Keratinocyte (primary cell): ENCODE measurements at regions not wholly inside any gene's neighbourhood (a gene's known extent, or its start where the extent isn't known, plus 50 kb on each side); places are given as distances from the start of the nearest gene placed in this dataset.

ENCODE experiments used
- DNase-seq: peaks from one replicate; pipeline ENCODE4 v3.0.0-alpha.2; 2011; ENCODE audit warnings: low read depth, missing footprints, low spot score
- FAIRE-seq: peaks from 2 replicates; lab custom pipeline; 2011; peaks lifted over from hg19 to GRCh38; lab: Jason Lieb, UNC
- H2AFZ ChIP-seq: 2 replicates; pipeline ENCODE4 v1.6.0; 2012; ENCODE audit warnings: low read length, control low read depth, inconsistent platforms; ENCODE audit not compliant: control insufficient read depth
- H3K27ac ChIP-seq: 2 replicates; pipeline ENCODE4 v1.5.1; 2011; ENCODE audit warnings: low read length; ENCODE audit not compliant: control insufficient read depth, insufficient read depth
- H3K27me3 ChIP-seq: 3 replicates; pipeline ENCODE4 v1.6.0; 2011; ENCODE audit warnings: low read length; ENCODE audit not compliant: control insufficient read depth, insufficient read depth; ENCODE audit errors: extremely low read depth
- H3K36me3 ChIP-seq, 2 experiments: 2 replicates in 1 of 2; 3 replicates in 1 of 2; pipeline ENCODE4 v1.5.1; 2011; ENCODE audit warnings: low read length in 2 of 2, mild to moderate bottlenecking in 1 of 2; ENCODE audit not compliant: control insufficient read depth in 2 of 2, insufficient read depth in 2 of 2; ENCODE audit errors: extremely low read depth in 1 of 2
- H3K4me1 ChIP-seq: 3 replicates; pipeline ENCODE4 v1.5.1; 2011; ENCODE audit warnings: low read length; ENCODE audit not compliant: control insufficient read depth, insufficient read depth; ENCODE audit errors: extremely low read depth
- H3K4me2 ChIP-seq: 3 replicates; pipeline ENCODE4 v1.6.0; 2011; ENCODE audit warnings: low read depth, low read length; ENCODE audit not compliant: control insufficient read depth, insufficient read depth; ENCODE audit errors: extremely low read depth
- H3K4me3 ChIP-seq, 3 experiments: fragments of 200-600 bp in 1 of 3; sonication (generic) in 1 of 3; 2 replicates in 2 of 3; 3 replicates in 1 of 3; pipeline ENCODE4 v1.5.1; 2011 to 2016; ENCODE audit warnings: low read length in 3 of 3, mild to moderate bottlenecking in 3 of 3, control low read depth in 2 of 3, inconsistent platforms in 1 of 3, low read depth in 1 of 3, mixed read lengths in 1 of 3, mixed run types in 1 of 3, moderate library complexity in 1 of 3; ENCODE audit not compliant: control insufficient read depth in 2 of 3, insufficient read depth in 2 of 3; ENCODE audit errors: extremely low read depth in 1 of 3
- H3K79me2 ChIP-seq: 2 replicates; pipeline ENCODE4 v1.6.0; 2012; ENCODE audit warnings: low read length; ENCODE audit not compliant: control insufficient read depth, insufficient read depth
- H3K9ac ChIP-seq: 3 replicates; pipeline ENCODE4 v1.6.0; 2011; ENCODE audit warnings: low read length; ENCODE audit not compliant: control insufficient read depth, insufficient read depth; ENCODE audit errors: extremely low read depth
- H3K9me1 ChIP-seq: 3 replicates; pipeline ENCODE4 v1.6.0; 2011; ENCODE audit warnings: low read length; ENCODE audit not compliant: control insufficient read depth, insufficient read depth; ENCODE audit errors: extremely low read depth
- H3K9me3 ChIP-seq: 2 replicates; pipeline ENCODE4 v1.5.1; 2012; ENCODE audit warnings: low read depth, low read length; ENCODE audit not compliant: control insufficient read depth
- H4K20me1 ChIP-seq: 3 replicates; pipeline ENCODE4 v1.6.0; 2011; ENCODE audit warnings: low read length; ENCODE audit not compliant: control insufficient read depth, insufficient read depth; ENCODE audit errors: extremely low read depth
- CTCF ChIP-seq, 3 experiments: IDR thresholded peaks in 1 of 3; conservative IDR thresholded peaks in 1 of 3; optimal IDR thresholded peaks in 1 of 3; 2 replicates in 2 of 3; 3 replicates in 1 of 3; pipeline versions ENCODE3 to v1.5.1; 2011; ENCODE audit warnings: low read length in 3 of 3, mild to moderate bottlenecking in 3 of 3, moderate library complexity in 2 of 3, control low read depth in 1 of 3, inconsistent platforms in 1 of 3; ENCODE audit not compliant: insufficient read depth in 2 of 3; ENCODE audit errors: extremely low read depth in 1 of 3
- EZH2 ChIP-seq: IDR thresholded peaks from one replicate; pipeline ENCODE4 v1.6.1; 2012; ENCODE audit warnings: inconsistent platforms, mild to moderate bottlenecking, low read length, moderate library complexity
- dilution Hi-C: fragments of 300-500 bp; cut with MboI; formaldehyde crosslinking; loops from one replicate; pipeline ENCODE4 v1.7.0; 2020; ENCODE audit warnings: low sequenced_read_pairs; ENCODE audit not compliant: extremely low pct_ligation_motif_present

GRCh38 chr9:88664773-88665172, 129.8 kb downstream of the NXNL2 start:
- H3K27me3 ChIP-seq = no peaks in the 10 kb centered on the region
- no peaks in the 10 kb centered on the region for H3K79me2 ChIP-seq
- no peaks in the 10 kb centered on the region for H4K20me1 ChIP-seq
- no peak overlapping the region for H3K4me3 ChIP-seq
- no peaks in the 10 kb centered on the region for H3K36me3 ChIP-seq
- H3K4me2 ChIP-seq = no peak overlapping the region
- dilution Hi-C loops = no loop called here
- no peak overlapping the region for H3K9ac ChIP-seq
- no peak overlapping the region for H2AFZ ChIP-seq
- no peak overlapping the region for H3K27ac ChIP-seq
- DNase-seq (no peak), FAIRE-seq (no peak)
- H3K4me1 ChIP-seq = no peaks in the 10 kb centered on the region
- no peaks in the 10 kb centered on the region for H3K9me1 ChIP-seq
- TF ChIP-seq EZH2 (no peak), CTCF (optimal IDR thresholded peaks at IDR 0.05 in 1 of 3, IDR thresholded peaks at IDR 0.05 in 1 of 3, conservative IDR thresholded peaks at IDR 0.05 in 1 of 3; ENCODE audit: extremely low read depth in 1 of 3, insufficient read depth in 2 of 3, low read length in 3 of 3) (no peak)
- H3K9me3 ChIP-seq = no peaks in the 10 kb centered on the region

- FAIRE-seq = no peak
- H3K9me3 ChIP-seq = no peaks in the 10 kb centered on the region
- H2AFZ ChIP-seq = no peak overlapping the region
- no peaks in the 10 kb centered on the region for H4K20me1 ChIP-seq
- H3K36me3 ChIP-seq = no peaks in the 10 kb centered on the region
- dilution Hi-C loops = no loop called here
- no peaks in the 10 kb centered on the region for H3K9me1 ChIP-seq
- no peak for TF ChIP-seq EZH2
- no peak for TF ChIP-seq CTCF (optimal IDR thresholded peaks at IDR 0.05 in 1 of 3, IDR thresholded peaks at IDR 0.05 in 1 of 3, conservative IDR thresholded peaks at IDR 0.05 in 1 of 3; ENCODE audit: extremely low read depth in 1 of 3, insufficient read depth in 2 of 3, low read length in 3 of 3)
- no peaks in the 10 kb centered on the region for H3K79me2 ChIP-seq
- no peaks in the 10 kb centered on the region for H3K4me1 ChIP-seq
- H3K27me3 ChIP-seq = no peaks in the 10 kb centered on the region
- no peak overlapping the region for H3K4me2 ChIP-seq
- DNase-seq = no peak
- H3K9ac ChIP-seq = no peak overlapping the region
- H3K4me3 ChIP-seq = no peak overlapping the region
- H3K27ac ChIP-seq = no peak overlapping the region
These were observed 138.1 kb downstream of the NXNL2 start for GRCh38 chr9:88672874-88673689.
